Suprapubic skin (tissue), 3 donors: ENCODE measurements at regions not wholly inside any gene's neighbourhood (a gene's known extent, or its start where the extent isn't known, plus 50 kb on each side); places are given as distances from the start of the nearest gene placed in this dataset.

Source experiments
- CTCF ChIP-seq, 2 donors: fragments of 200-600 bp in 1 of 2; fragments of 450-650 bp in 1 of 2; sonication (generic) in 1 of 2; IDR thresholded peaks; one replicate each; pipeline ENCODE4 v1.5.1; 2016 to 2019; ENCODE audit warnings: antibody characterized with exemption in 2 of 2, mild to moderate bottlenecking in 1 of 2, moderate library complexity in 1 of 2
- POLR2A ChIP-seq, 2 donors: fragments of 450-650 bp; IDR thresholded peaks; one replicate each; pipeline ENCODE4 v1.6.1; 2017; ENCODE audit warnings: antibody characterized with exemption in 2 of 2, mild to moderate bottlenecking in 2 of 2, moderate library complexity in 2 of 2

- no peak for TF ChIP-seq CTCF (IDR thresholded peaks at IDR 0.05)
- TF ChIP-seq POLR2A (IDR thresholded peaks at IDR 0.05), result no peak
Observed at GRCh38 chr20:48094196-48094749, 309.0 kb upstream of the SULF2 start.
